Femur (tissue), 1 donor: ENCODE measurements at regions not wholly inside any gene's neighbourhood (a gene's known extent, or its start where the extent isn't known, plus 50 kb on each side); places are given as distances from the start of the nearest gene placed in this dataset.
"Not testable (repeated sequence)": the region's sequence is repeated elsewhere in the genome, so short reads cannot be mapped to it uniquely, and the experiment has no call there.

Experiments used
- DNase-seq: peaks from one replicate; pipeline ENCODE4 v3.0.0-alpha.2; 2017

- no peak for DNase-seq
Observed at GRCh38 chr2:109692013-109692743, 78.0 kb downstream of the SOWAHC start.

GRCh38 chr2:109692831-109693230 is 78.7 kb downstream of the SOWAHC start:
- not testable (repeated sequence) for DNase-seq

- DNase-seq: not testable (repeated sequence)
Observed at GRCh38 chr2:109693292-109693691, 79.1 kb downstream of the SOWAHC start.

GRCh38 chr2:109694190-109694589 is 80.0 kb downstream of the SOWAHC start:
- no peak for DNase-seq

- no peak for DNase-seq
Observed at GRCh38 chr2:109695290-109695689, 81.1 kb downstream of the SOWAHC start.

- DNase-seq: peak; percentile 36
Observed at GRCh38 chr2:109699646-109700045, 85.5 kb downstream of the SOWAHC start.

- no peak for DNase-seq
Observed at GRCh38 chr2:109700680-109701274, 86.6 kb downstream of the SOWAHC start.

- no peak for DNase-seq
Observed at GRCh38 chr2:109701362-109701761, 87.2 kb downstream of the SOWAHC start.

- no peak for DNase-seq
Observed at GRCh38 chr2:109702250-109702985, 88.3 kb downstream of the SOWAHC start.

GRCh38 chr2:109703077-109703476 is 88.9 kb downstream of the SOWAHC start:
- no peak for DNase-seq

- no peak for DNase-seq
Observed at GRCh38 chr2:109703798-109704197, 89.6 kb downstream of the SOWAHC start.

- no peak for DNase-seq
Observed at GRCh38 chr2:109707281-109708147, 86.6 kb upstream of the RGPD5 start.

GRCh38 chr2:109710505-109711229 is 83.4 kb upstream of the RGPD5 start:
- no peak for DNase-seq

GRCh38 chr2:109711230-109712122 is 82.6 kb upstream of the RGPD5 start:
- no peak for DNase-seq

GRCh38 chr2:109712123-109712449 is 82.0 kb upstream of the RGPD5 start:
- no peak for DNase-seq

- DNase-seq: no peak
Observed at GRCh38 chr2:109712746-109713145, 81.4 kb upstream of the RGPD5 start.

GRCh38 chr2:109715313-109715805 is 78.7 kb upstream of the RGPD5 start:
- no peak for DNase-seq

- not testable (repeated sequence) for DNase-seq
Observed at GRCh38 chr2:109716596-109716995, 77.5 kb upstream of the RGPD5 start.

GRCh38 chr2:109718139-109718538 is 76.0 kb upstream of the RGPD5 start:
- DNase-seq: no peak

GRCh38 chr2:109719871-109720270 is 74.2 kb upstream of the RGPD5 start:
- no peak for DNase-seq
